MM.1S (cell line): ENCODE measurements at regions not wholly inside any gene's neighbourhood (a gene's known extent, or its start where the extent isn't known, plus 50 kb on each side); places are given as distances from the start of the nearest gene placed in this dataset.

Experiments used
- DNase-seq: peaks from one replicate; pipeline ENCODE4 v3.0.0-alpha.2; 2015
- H2AFZ ChIP-seq: fragments of 300-600 bp; sonication (generic); 2 replicates; pipeline ENCODE4 v1.6.0; 2016; ENCODE audit warnings: antibody characterized with exemption, low read length
- H3F3A ChIP-seq: fragments of 300-600 bp; sonication (generic); 2 replicates; pipeline ENCODE4 v1.6.1; 2016; ENCODE audit warnings: mild to moderate bottlenecking, antibody characterized with exemption, low read length, moderate library complexity, mixed read lengths; ENCODE audit not compliant: insufficient read depth
- H3K27ac ChIP-seq: fragments of 300-600 bp; sonication (generic); 2 replicates; pipeline ENCODE4 v1.5.1; 2016; ENCODE audit warnings: mild to moderate bottlenecking, low read length
- H3K27me3 ChIP-seq: fragments of 300-600 bp; sonication (generic); replicated peaks from 2 replicates; pipeline ENCODE4 v1.6.0; 2016; ENCODE audit warnings: low read length; ENCODE audit not compliant: insufficient read depth
- H3K36me3 ChIP-seq: fragments of 300-600 bp; sonication (generic); replicated peaks from 2 replicates; pipeline ENCODE4 v1.6.1; 2016; ENCODE audit warnings: mild to moderate bottlenecking, low read length, mixed read lengths; ENCODE audit not compliant: insufficient read depth
- H3K4me1 ChIP-seq: fragments of 300-600 bp; sonication (generic); 2 replicates; pipeline ENCODE4 v1.6.1; 2016; ENCODE audit warnings: low read length, mixed read lengths
- H3K4me2 ChIP-seq: fragments of 300-600 bp; sonication (generic); 2 replicates; pipeline ENCODE4 v1.6.0; 2016; ENCODE audit warnings: low read depth, low read length
- H3K4me3 ChIP-seq: fragments of 300-600 bp; sonication (generic); 2 replicates; pipeline ENCODE4 v1.5.1; 2016; ENCODE audit warnings: low read length, mixed read lengths
- H3K79me2 ChIP-seq: fragments of 300-600 bp; sonication (generic); 2 replicates; pipeline ENCODE4 v1.6.1; 2016; ENCODE audit warnings: mixed run types, low read length, mixed read lengths
- H3K9ac ChIP-seq: fragments of 300-600 bp; sonication (generic); 2 replicates; pipeline ENCODE4 v1.6.1; 2016; ENCODE audit warnings: low read length, mixed read lengths
- H3K9me2 ChIP-seq: fragments of 300-600 bp; sonication (generic); replicated peaks from 2 replicates; pipeline ENCODE4 v1.6.1; 2016; ENCODE audit warnings: mild to moderate bottlenecking, low read length, mixed read lengths; ENCODE audit not compliant: insufficient read depth
- H3K9me3 ChIP-seq: fragments of 300-600 bp; sonication (generic); replicated peaks from 2 replicates; pipeline ENCODE4 v1.6.1; 2016; ENCODE audit warnings: mild to moderate bottlenecking, low read length, mixed read lengths; ENCODE audit not compliant: insufficient read depth
- H4K20me1 ChIP-seq: fragments of 300-600 bp; sonication (generic); 2 replicates; pipeline ENCODE4 v1.6.1; 2016; ENCODE audit warnings: mild to moderate bottlenecking, low read length, moderate library complexity, mixed read lengths; ENCODE audit not compliant: insufficient read depth
- EZH2 ChIP-seq: fragments of 300-600 bp; sonication (generic); optimal IDR thresholded peaks from 2 replicates; pipeline ENCODE3; 2017; ENCODE audit warnings: low read depth, mild to moderate bottlenecking, antibody characterized with exemption, low read length, mixed read lengths
- EZH2phosphoT487 ChIP-seq: fragments of 300-600 bp; sonication (generic); IDR thresholded peaks from 2 replicates; pipeline ENCODE4 v1.6.1; 2018; ENCODE audit warnings: antibody characterized with exemption, low read length
- TF ChIP-seq, protein P1 (sequence below): fragments of 300-600 bp; sonication (generic); IDR thresholded peaks from 2 replicates; pipeline ENCODE4 v1.5.1; 2016; ENCODE audit warnings: antibody characterized with exemption, low read length, mixed read lengths

DNA sequence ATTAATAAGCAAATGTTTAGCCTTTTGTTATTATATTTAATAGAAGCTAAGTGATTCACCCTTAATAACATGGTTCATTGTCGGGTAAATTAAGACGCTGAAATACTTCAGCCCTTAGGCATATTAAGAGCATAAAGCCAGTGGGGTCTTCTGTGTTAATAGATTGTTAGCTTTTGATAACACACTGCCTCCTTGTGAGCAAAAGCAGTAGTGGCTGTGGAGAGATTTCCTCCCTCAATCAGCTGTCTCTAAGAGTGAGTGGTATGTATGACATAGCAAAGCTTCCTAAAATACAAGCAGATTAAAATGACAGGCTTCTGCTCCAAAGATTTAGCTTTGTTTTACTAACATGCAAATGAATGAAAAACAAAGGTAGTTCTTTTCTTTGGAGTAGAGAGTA, 143.7 kb upstream of the SYT4 start:
- DNase-seq: no peak
- Histone ChIP-seq H2AFZ (no peak overlapping the region), H3F3A (no peaks in the 10 kb centered on the region), H3K9ac (no peak overlapping the region), H3K4me3 (no peak overlapping the region), H3K9me3 (no peaks in the 10 kb centered on the region), H4K20me1 (no peaks in the 10 kb centered on the region), H3K36me3 (no peaks in the 10 kb centered on the region), H3K79me2 (no peaks in the 10 kb centered on the region), H3K4me2 (no peak overlapping the region), H3K27me3 (no peaks in the 10 kb centered on the region), H3K4me1 (no peaks in the 10 kb centered on the region), H3K9me2 (no peaks in the 10 kb centered on the region), H3K27ac (no peak overlapping the region)
- TF ChIP-seq EZH2: no peak
- TF ChIP-seq, protein P1, sequence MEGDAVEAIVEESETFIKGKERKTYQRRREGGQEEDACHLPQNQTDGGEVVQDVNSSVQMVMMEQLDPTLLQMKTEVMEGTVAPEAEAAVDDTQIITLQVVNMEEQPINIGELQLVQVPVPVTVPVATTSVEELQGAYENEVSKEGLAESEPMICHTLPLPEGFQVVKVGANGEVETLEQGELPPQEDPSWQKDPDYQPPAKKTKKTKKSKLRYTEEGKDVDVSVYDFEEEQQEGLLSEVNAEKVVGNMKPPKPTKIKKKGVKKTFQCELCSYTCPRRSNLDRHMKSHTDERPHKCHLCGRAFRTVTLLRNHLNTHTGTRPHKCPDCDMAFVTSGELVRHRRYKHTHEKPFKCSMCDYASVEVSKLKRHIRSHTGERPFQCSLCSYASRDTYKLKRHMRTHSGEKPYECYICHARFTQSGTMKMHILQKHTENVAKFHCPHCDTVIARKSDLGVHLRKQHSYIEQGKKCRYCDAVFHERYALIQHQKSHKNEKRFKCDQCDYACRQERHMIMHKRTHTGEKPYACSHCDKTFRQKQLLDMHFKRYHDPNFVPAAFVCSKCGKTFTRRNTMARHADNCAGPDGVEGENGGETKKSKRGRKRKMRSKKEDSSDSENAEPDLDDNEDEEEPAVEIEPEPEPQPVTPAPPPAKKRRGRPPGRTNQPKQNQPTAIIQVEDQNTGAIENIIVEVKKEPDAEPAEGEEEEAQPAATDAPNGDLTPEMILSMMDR: peak; percentile 21

GRCh38 chr18:43422518-43422917, 145.2 kb upstream of the SYT4 start:
- Histone ChIP-seq H3K9ac (no peak overlapping the region), H3K79me2 (no peaks in the 10 kb centered on the region), H3K36me3 (no peaks in the 10 kb centered on the region), H3K4me3 (no peak overlapping the region), H3K27ac (no peak overlapping the region), H3K27me3 (no peaks in the 10 kb centered on the region), H4K20me1 (no peaks in the 10 kb centered on the region), H3F3A (no peaks in the 10 kb centered on the region), H3K9me3 (no peaks in the 10 kb centered on the region), H2AFZ (no peak overlapping the region), H3K4me1 (no peaks in the 10 kb centered on the region), H3K9me2 (no peaks in the 10 kb centered on the region), H3K4me2 (no peak overlapping the region)
- TF ChIP-seq, protein P1: no peak
- no peak for TF ChIP-seq EZH2
- DNase-seq: no peak

DNA sequence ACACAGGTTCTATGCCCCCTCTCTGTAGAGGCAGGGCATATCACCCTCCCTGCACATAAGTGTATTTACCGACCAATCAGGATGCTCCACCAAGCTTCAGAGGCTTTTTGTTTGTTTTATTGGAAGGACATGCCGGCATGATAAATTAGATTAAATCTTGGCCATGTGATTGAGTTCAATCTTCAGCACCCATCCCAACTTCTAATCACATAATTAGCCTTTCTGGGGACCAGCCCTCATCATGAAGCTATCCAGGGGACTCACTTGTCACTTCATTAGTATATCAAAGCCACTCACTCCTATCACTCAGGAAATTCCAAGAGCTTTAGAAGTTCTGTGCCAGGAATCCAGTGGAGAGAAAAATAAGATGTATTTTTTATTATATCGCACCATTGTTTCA, 158.6 kb upstream of the SYT4 start:
- no peaks in the 10 kb centered on the region for H3K36me3 ChIP-seq
- H3K79me2 ChIP-seq: no peaks in the 10 kb centered on the region
- DNase-seq: no peak
- H3K9me3 ChIP-seq: no peaks in the 10 kb centered on the region
- no peak overlapping the region for H3K27ac ChIP-seq
- H3K9me2 ChIP-seq: no peaks in the 10 kb centered on the region
- H4K20me1 ChIP-seq: no peaks in the 10 kb centered on the region
- H3K27me3 ChIP-seq: no peaks in the 10 kb centered on the region
- no peaks in the 10 kb centered on the region for H3F3A ChIP-seq
- no peak overlapping the region for H3K9ac ChIP-seq
- H3K4me1 ChIP-seq: no peaks in the 10 kb centered on the region
- TF ChIP-seq, protein P1: no peak
- no peak for TF ChIP-seq EZH2
- no peak for TF ChIP-seq EZH2phosphoT487
- no peak overlapping the region for H3K4me3 ChIP-seq
- no peak overlapping the region for H3K4me2 ChIP-seq
- no peak overlapping the region for H2AFZ ChIP-seq
